ENCODE measurements at regions not wholly inside any gene's neighbourhood (a gene's known extent, or its start where the extent isn't known, plus 50 kb on each side); places are given as distances from the start of the nearest gene placed in this dataset.

DNA sequence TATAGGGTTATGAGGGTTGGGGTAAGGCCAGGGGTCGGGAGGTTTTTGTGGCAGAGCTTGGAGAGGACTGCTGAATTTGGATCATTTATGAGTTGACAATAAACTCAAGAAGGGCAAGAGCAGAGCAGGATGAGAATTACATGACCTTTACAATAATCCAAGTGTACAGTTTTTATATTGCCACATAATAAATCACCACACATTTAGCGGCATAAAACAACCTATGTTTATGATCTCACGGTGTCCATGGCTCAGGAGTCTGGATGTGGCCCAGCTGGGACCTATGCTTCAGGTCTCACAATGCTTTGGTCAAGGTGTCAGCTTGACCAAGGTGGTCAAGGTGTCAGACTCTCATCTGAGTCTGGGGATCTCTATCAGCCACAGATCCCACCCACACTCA, 118.3 kb upstream of the WSCD1 start:
- intact Hi-C loops (cut with DNase I) = no loop called here

DNA sequence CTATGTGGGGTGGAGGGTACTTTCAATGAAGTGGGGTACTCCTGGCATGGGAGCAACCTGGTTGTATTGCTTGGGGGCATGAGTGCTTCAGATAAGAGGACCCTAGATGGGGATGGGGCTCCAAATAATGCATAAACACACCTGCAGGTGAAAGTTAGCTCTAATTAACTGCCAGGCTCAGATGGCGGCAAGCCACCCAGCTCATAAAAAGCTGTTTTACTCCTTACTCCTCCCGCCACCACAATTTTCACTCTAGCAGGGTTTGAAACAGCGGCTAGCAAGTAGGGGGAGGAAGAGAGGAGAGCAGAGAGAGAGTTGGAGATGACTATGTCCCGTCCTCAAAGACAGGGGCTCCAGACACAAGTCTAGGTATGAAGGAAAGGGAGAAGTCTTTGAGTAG, 117.7 kb upstream of the WSCD1 start:
- Histone ChIP-seq H3K4me1 (no peaks in the 10 kb centered on the region), H3K4me3 (no peak overlapping the region), H3K27ac (no peak overlapping the region), H3K9me3 (peaks cover 3% of the 10 kb centered on the region), H3K36me3 (no peaks in the 10 kb centered on the region), H3K27me3 (peaks cover 13% of the 10 kb centered on the region)
- intact Hi-C loops (cut with DNase I) = no loop called here
- no peak for DNase-seq
- TF ChIP-seq, protein P1, sequence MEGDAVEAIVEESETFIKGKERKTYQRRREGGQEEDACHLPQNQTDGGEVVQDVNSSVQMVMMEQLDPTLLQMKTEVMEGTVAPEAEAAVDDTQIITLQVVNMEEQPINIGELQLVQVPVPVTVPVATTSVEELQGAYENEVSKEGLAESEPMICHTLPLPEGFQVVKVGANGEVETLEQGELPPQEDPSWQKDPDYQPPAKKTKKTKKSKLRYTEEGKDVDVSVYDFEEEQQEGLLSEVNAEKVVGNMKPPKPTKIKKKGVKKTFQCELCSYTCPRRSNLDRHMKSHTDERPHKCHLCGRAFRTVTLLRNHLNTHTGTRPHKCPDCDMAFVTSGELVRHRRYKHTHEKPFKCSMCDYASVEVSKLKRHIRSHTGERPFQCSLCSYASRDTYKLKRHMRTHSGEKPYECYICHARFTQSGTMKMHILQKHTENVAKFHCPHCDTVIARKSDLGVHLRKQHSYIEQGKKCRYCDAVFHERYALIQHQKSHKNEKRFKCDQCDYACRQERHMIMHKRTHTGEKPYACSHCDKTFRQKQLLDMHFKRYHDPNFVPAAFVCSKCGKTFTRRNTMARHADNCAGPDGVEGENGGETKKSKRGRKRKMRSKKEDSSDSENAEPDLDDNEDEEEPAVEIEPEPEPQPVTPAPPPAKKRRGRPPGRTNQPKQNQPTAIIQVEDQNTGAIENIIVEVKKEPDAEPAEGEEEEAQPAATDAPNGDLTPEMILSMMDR (IDR thresholded peaks at IDR 0.05) = no peak
- ATAC-seq = no peak

More for the DNA sequence above, 118.3 kb upstream of the WSCD1 start:
- Histone ChIP-seq H3K36me3 (no peaks in the 10 kb centered on the region), H3K27me3 (peaks cover 13% of the 10 kb centered on the region), H3K9me3 (peaks cover 3% of the 10 kb centered on the region), H3K27ac (no peak overlapping the region), H3K4me1 (no peaks in the 10 kb centered on the region), H3K4me3 (no peak overlapping the region)
- no peak for DNase-seq
- ATAC-seq = no peak
- TF ChIP-seq, protein P1 (IDR thresholded peaks at IDR 0.05) = no peak

DNA sequence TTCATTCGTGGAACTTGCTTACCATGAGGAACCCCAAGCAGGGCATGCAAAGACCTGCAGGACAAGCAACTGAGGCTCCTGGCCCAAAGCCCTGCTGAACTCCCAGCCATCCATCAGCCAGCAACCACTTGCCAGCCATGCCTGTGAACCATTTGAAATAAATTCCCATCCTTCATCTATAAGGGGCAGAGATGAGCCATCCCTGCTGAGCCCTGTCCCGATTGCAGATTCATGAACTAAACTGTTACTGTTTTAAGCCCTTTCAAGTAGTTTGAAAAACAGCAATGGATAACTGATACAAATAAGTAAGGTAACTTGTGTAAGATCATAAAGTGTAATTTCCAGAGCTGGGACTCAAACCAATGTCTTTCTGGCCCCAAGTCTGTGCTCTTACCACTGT, 114.4 kb upstream of the WSCD1 start:
- TF ChIP-seq, protein P1 (IDR thresholded peaks at IDR 0.05) = no peak
- H3K4me1 ChIP-seq = no peaks in the 10 kb centered on the region

DNA sequence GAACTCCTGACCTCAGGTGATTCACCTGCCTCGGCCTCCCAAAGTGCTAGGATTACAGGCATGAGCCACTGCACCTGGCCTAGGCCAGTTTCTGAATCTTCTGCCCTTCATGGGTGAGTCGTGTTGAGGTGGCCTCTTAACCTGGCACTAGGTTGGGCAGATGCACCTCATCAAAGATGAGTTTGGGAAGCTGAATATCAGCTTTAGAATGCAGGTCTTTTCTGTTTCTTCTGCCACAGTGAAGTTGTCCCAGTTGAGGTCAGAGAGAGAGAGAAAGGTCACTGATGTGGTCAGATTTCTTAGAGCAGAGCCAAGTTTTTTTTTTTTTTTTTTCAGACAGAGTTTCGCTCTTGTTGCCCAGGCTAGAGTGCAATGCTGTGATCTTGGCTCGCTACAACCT, 111.3 kb upstream of the WSCD1 start:
- TF ChIP-seq, protein P1 (IDR thresholded peaks at IDR 0.05) = no peak
- peaks cover 3% of the 10 kb centered on the region for H3K9me3 ChIP-seq
- no peaks in the 10 kb centered on the region for H3K27me3 ChIP-seq
- H3K36me3 ChIP-seq = no peaks in the 10 kb centered on the region
- no peak overlapping the region for H3K4me3 ChIP-seq
- DNase-seq (no peak), ATAC-seq (no peak)
- H3K27ac ChIP-seq = no peak overlapping the region
- H3K4me1 ChIP-seq = no peaks in the 10 kb centered on the region
- intact Hi-C loops (cut with DNase I) = no loop called here

More for the DNA sequence above, 114.4 kb upstream of the WSCD1 start:
- intact Hi-C loops (cut with DNase I) = no loop called here
- no peaks in the 10 kb centered on the region for H3K36me3 ChIP-seq
- peaks cover 3% of the 10 kb centered on the region for H3K9me3 ChIP-seq
- H3K27me3 ChIP-seq = peaks cover 3% of the 10 kb centered on the region
- no peak overlapping the region for H3K27ac ChIP-seq
- no peak for DNase-seq
- H3K4me3 ChIP-seq = no peak overlapping the region
- ATAC-seq = no peak

DNA sequence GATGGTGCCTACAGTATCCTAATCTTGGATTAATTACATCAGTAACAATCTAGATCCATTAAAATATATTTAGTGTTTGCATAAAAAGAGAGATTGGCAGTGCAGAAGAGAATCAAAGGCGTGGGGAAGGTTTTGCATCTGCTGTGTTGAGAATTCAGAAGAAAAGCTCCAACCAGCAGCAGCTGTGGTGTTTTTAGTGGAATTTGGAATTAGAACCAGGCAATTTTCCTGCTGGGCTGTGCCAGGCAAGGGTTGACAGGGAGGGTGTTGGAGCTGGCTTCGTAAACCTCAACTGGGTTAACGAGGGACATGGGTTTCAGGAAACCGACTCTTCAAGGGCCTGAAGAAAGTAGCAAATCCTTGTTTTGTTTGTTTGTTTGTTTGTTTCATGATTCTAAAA, 107.8 kb upstream of the WSCD1 start:
- no peaks in the 10 kb centered on the region for H3K4me1 ChIP-seq
- no peaks in the 10 kb centered on the region for H3K27me3 ChIP-seq
- H3K9me3 ChIP-seq = no peaks in the 10 kb centered on the region
- ATAC-seq = no peak
- no peaks in the 10 kb centered on the region for H3K36me3 ChIP-seq
- H3K4me3 ChIP-seq = no peak overlapping the region
- H3K27ac ChIP-seq = no peak overlapping the region
- no peak for DNase-seq
- TF ChIP-seq, protein P1 (IDR thresholded peaks at IDR 0.05) = no peak
- intact Hi-C loops (cut with DNase I) = no loop called here

DNA sequence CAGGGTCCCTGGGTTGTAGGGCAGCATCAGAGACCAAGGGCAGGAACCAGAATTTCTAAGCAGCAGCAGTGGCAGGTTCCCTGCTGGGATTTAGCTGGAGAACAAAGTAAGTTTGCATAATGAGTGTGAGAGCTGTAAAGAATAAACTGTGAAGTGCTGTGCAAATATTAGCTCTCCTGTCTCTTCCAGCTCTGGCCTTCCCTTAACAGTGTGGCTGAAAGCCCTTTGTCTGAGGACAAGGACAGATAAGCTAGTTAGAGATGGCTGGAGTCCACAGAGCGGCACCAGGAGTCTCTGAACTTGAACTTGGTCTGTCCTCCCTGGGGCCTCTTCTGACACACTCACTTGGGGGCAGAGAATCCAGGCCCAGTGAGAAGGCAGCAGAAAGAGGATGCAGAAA, 98.2 kb upstream of the WSCD1 start:
- H3K9me3 ChIP-seq = no peaks in the 10 kb centered on the region
- TF ChIP-seq, protein P1 (IDR thresholded peaks at IDR 0.05) = no peak
- DNase-seq (no peak), ATAC-seq (peak; percentile 84)
- H3K4me1 ChIP-seq = no peaks in the 10 kb centered on the region
- no peaks in the 10 kb centered on the region for H3K36me3 ChIP-seq
- intact Hi-C loops (cut with DNase I) = no loop called here
- no peaks in the 10 kb centered on the region for H3K27me3 ChIP-seq
- H3K4me3 ChIP-seq = no peak overlapping the region
- no peak overlapping the region for H3K27ac ChIP-seq
